ENCODE measurements at regions not wholly inside any gene's neighbourhood (a gene's known extent, or its start where the extent isn't known, plus 50 kb on each side); places are given as distances from the start of the nearest gene placed in this dataset.
A peak's percentile ranks its signal among the peaks of the same experiment; 100 is the strongest.

- POLR2A ChIA-PET: no interaction called here
- H3K27me3 ChIP-seq (replicated peaks; ENCODE audit: control insufficient read depth, insufficient read depth, low read length): no peaks in the 10 kb centered on the region
- no peak overlapping the region for H3K4me3 ChIP-seq (ENCODE audit: low read depth, low read length)
- Mint-ChIP-seq H3K36me3 (ENCODE audit: insufficient read depth, unreplicated experiment) (no peaks in the 10 kb centered on the region), H3K9me3 (ENCODE audit: unreplicated experiment) (no peaks in the 10 kb centered on the region), H3K4me3 (ENCODE audit: unreplicated experiment) (no peak overlapping the region), H3K27ac (ENCODE audit: unreplicated experiment) (no peak overlapping the region), H3K4me1 (ENCODE audit: low read depth, unreplicated experiment) (no peaks in the 10 kb centered on the region), H3K27me3 (ENCODE audit: insufficient read depth, unreplicated experiment) (no peaks in the 10 kb centered on the region)
- no peaks in the 10 kb centered on the region for H3K9me3 ChIP-seq
- intact Hi-C loops (cut with micrococcal nuclease; ENCODE audit: unreplicated experiment): loop anchor here (5.0 kb wide), 3 partner anchors 93 to 267 kb away; no protein-coding TSS in a partner anchor
- peaks cover 6% of the 10 kb centered on the region; the same call in 1 of the 2 replicates for H3K4me1 ChIP-seq
- DNase-seq: no peak
- no peak for TF ChIP-seq CTCF (IDR thresholded peaks at IDR 0.05; ENCODE audit: insufficient read depth in 1 of 2, low read depth in 1 of 2, low read length in 1 of 2, severe bottlenecking in 1 of 2, unreplicated experiment in 1 of 2)
- H3K36me3 ChIP-seq (ENCODE audit: control insufficient read depth, insufficient read depth, low read length): no peaks in the 10 kb centered on the region
- CTCF ChIA-PET: no interaction called here
- BruUV-seq (replicated peaks): no TSS peak
These were observed 166.9 kb upstream of the SALL4 start for GRCh38 chr20:51969191-51969590.

GRCh38 chr20:51968151-51968550 lies 165.8 kb upstream of the SALL4 start:
- Mint-ChIP-seq H3K27me3 (ENCODE audit: insufficient read depth, unreplicated experiment) (no peaks in the 10 kb centered on the region), H3K27ac (ENCODE audit: unreplicated experiment) (no peak overlapping the region), H3K4me1 (ENCODE audit: low read depth, unreplicated experiment) (no peaks in the 10 kb centered on the region), H3K9me3 (ENCODE audit: unreplicated experiment) (no peaks in the 10 kb centered on the region), H3K36me3 (ENCODE audit: insufficient read depth, unreplicated experiment) (peaks cover 2% of the 10 kb centered on the region), H3K4me3 (ENCODE audit: unreplicated experiment) (no peak overlapping the region)
- intact Hi-C loops (cut with micrococcal nuclease; ENCODE audit: unreplicated experiment): loop anchor here (5.0 kb wide), 3 partner anchors 94 to 266 kb away; no protein-coding TSS in a partner anchor
- H3K36me3 ChIP-seq (ENCODE audit: control insufficient read depth, insufficient read depth, low read length): no peaks in the 10 kb centered on the region
- no peaks in the 10 kb centered on the region for H3K27me3 ChIP-seq (replicated peaks; ENCODE audit: control insufficient read depth, insufficient read depth, low read length)
- BruUV-seq (replicated peaks): no TSS peak
- no peak overlapping the region for H3K4me3 ChIP-seq (ENCODE audit: low read depth, low read length)
- no peaks in the 10 kb centered on the region for H3K9me3 ChIP-seq
- ChIA-PET CTCF (no interaction called here), POLR2A (no interaction called here)
- no peak for TF ChIP-seq CTCF (IDR thresholded peaks at IDR 0.05; ENCODE audit: insufficient read depth in 1 of 2, low read depth in 1 of 2, low read length in 1 of 2, severe bottlenecking in 1 of 2, unreplicated experiment in 1 of 2)
- DNase-seq: no peak
- peaks cover 6% of the 10 kb centered on the region; the same call in 1 of the 2 replicates for H3K4me1 ChIP-seq

- no peaks in the 10 kb centered on the region for H3K36me3 ChIP-seq (ENCODE audit: control insufficient read depth, insufficient read depth, low read length)
- Mint-ChIP-seq H3K27ac (ENCODE audit: unreplicated experiment) (no peak overlapping the region), H3K4me3 (ENCODE audit: unreplicated experiment) (no peak overlapping the region), H3K9me3 (ENCODE audit: unreplicated experiment) (no peaks in the 10 kb centered on the region), H3K27me3 (ENCODE audit: insufficient read depth, unreplicated experiment) (no peaks in the 10 kb centered on the region), H3K36me3 (ENCODE audit: insufficient read depth, unreplicated experiment) (peaks cover 9% of the 10 kb centered on the region), H3K4me1 (ENCODE audit: low read depth, unreplicated experiment) (peaks cover 11% of the 10 kb centered on the region)
- intact Hi-C loops (cut with micrococcal nuclease; ENCODE audit: unreplicated experiment): loop anchor here (1.0 to 5.0 kb wide), 6 partner anchors 94 to 327 kb away; no protein-coding TSS in a partner anchor
- peak; percentile 86 to 88 for TF ChIP-seq CTCF (IDR thresholded peaks at IDR 0.05; ENCODE audit: insufficient read depth in 1 of 2, low read depth in 1 of 2, low read length in 1 of 2, severe bottlenecking in 1 of 2, unreplicated experiment in 1 of 2)
- no TSS peak for BruUV-seq (replicated peaks)
- no peak overlapping the region for H3K4me3 ChIP-seq (ENCODE audit: low read depth, low read length)
- CTCF ChIA-PET: interaction anchor here (0.5 to 1.9 kb wide), 20 partner anchors 8 to 189 kb away, joined by 3 to 18 read pairs (median 5); no protein-coding TSS in a partner anchor
- peaks cover 6% of the 10 kb centered on the region; the same call in 1 of the 2 replicates for H3K4me1 ChIP-seq
- POLR2A ChIA-PET: interaction anchor here (1.3 kb wide), 1 partner anchor 167 kb away, joined by 5 read pairs; no protein-coding TSS in a partner anchor
- DNase-seq: peak; percentile 87
- H3K9me3 ChIP-seq: no peaks in the 10 kb centered on the region
- no peaks in the 10 kb centered on the region for H3K27me3 ChIP-seq (replicated peaks; ENCODE audit: control insufficient read depth, insufficient read depth, low read length)
These were observed 164.1 kb upstream of the SALL4 start for GRCh38 chr20:51966296-51966971.

Measured in Caco-2 (cell line).